CD4-positive, alpha-beta T cell treated with Interleukin-21 for 1 hour (primary cell): ENCODE measurements at regions not wholly inside any gene's neighbourhood (a gene's known extent, or its start where the extent isn't known, plus 50 kb on each side); places are given as distances from the start of the nearest gene placed in this dataset.
"Not testable (repeated sequence)": the region's sequence is repeated elsewhere in the genome, so short reads cannot be mapped to it uniquely, and the experiment has no call there.

Source experiments
- DNase-seq: peaks from one replicate; pipeline ENCODE4 v3.0.0-alpha.2; 2020

GRCh38 chr10:45564303-45564959 is 108.1 kb downstream of the ZFAND4 start:
- no peak for DNase-seq

DNA sequence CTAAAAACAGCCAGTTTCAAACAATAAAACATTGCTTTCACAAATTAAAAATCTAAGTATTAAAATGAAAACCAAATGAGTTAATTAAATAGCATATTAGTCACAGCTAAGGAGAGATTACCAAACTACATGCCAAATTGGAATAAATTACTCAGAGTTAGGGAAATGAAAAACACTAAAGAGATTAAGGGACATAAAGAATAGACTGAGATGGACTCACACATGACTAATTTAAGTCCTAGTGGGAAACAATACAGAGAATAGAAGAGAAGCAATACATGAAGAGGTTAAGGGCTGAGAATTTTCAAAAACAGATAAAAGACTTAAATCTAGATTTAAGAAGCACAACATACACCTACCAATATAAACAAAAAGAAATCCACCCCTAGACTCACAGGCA is 110.6 kb downstream of the ZFAND4 start:
- no peak for DNase-seq

- DNase-seq = no peak
Observed at GRCh38 chr10:45560262-45560661, 112.3 kb downstream of the ZFAND4 start.

DNA sequence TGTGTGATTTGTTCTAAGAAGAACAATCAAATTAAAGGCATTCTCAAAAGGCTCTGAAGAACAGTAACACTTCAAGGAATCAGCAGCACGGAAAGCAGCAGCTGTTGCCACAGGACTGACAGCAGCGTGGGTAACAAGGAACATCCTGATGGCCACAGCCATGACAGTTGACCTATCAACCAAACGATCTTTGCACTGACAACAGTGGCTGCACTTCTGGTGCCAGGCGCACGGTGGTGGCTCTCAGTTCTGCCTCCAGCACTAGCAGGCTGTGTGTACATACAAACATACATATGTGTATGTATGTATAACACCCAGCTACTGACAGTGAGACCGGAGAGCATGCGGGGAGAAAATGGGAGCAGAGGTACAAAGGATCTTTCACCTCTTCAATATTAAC is 114.1 kb downstream of the ZFAND4 start:
- no peak for DNase-seq

GRCh38 chr10:45557275-45557905 is 115.2 kb downstream of the ZFAND4 start:
- DNase-seq = peak; percentile 35

- DNase-seq = no peak
Observed at GRCh38 chr10:45555795-45556194, 116.8 kb downstream of the ZFAND4 start.

- DNase-seq = not testable (repeated sequence)
Observed at GRCh38 chr10:45555332-45555731, 117.2 kb downstream of the ZFAND4 start.

DNA sequence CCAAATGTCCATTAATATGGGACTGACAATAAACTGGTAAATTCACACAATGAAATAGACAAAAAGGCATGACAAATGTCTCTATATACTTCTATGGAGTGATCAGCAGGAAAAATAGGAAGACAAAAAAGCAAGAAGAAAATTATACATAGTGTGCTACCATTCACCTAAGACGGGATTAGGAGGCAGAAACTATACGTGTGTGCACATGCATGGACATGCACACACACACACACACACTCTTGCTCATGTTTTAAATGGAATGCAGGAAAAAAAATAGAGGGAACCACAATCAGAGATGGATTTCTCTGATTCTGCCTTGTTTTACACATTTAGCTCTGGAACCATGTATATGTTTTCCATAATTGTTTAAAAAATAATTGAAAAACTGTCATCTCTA is 119.0 kb downstream of the ZFAND4 start:
- no peak for DNase-seq

DNA sequence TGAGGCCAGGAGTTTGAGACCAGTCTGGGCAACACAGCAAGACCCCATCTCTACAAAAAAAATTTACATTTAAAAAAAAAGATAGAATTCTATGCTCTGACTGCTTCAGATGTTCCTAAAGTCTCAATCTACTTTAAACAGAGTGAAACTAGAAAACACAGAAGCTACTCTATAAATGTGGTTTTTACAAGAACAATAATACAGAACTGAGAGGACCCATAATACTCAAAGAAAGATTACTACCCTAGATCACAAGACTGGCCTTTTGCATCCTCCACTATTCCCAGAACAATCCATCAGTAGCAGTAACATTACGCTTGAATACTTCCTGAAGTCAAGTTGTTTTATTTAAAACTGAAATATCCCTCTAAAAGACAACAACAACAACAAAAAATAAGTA is 119.4 kb downstream of the ZFAND4 start:
- no peak for DNase-seq

GRCh38 chr10:45552476-45552875 is 120.1 kb downstream of the ZFAND4 start:
- DNase-seq = no peak

- no peak for DNase-seq
Observed at GRCh38 chr10:45550903-45551786, 121.4 kb downstream of the ZFAND4 start.

- no peak for DNase-seq
Observed at GRCh38 chr10:45548068-45548467, 124.5 kb downstream of the ZFAND4 start.

GRCh38 chr10:45547207-45547606 is 125.4 kb downstream of the ZFAND4 start:
- no peak for DNase-seq

- no peak for DNase-seq
Observed at GRCh38 chr10:45545150-45545549, 127.4 kb downstream of the ZFAND4 start.

GRCh38 chr10:45544191-45544590 is 128.4 kb downstream of the ZFAND4 start:
- no peak for DNase-seq

DNA sequence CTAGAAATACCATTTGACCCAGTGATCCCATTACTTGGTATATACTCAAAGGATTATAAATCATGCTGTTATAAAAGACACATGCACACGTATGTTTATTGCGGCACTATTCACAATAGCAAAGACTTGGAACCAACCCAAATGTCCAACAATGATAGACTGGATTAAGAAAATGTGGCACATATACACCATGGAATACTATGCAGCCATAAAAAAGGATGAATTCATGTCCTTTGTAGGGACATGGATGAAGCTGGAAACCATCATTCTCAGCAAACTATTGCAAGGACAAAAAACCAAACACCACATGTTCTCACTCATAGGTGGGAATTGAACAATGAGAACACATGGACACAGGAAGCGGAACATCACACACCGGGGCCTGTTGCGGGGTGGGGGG is 131.5 kb downstream of the ZFAND4 start:
- not testable (repeated sequence) for DNase-seq

GRCh38 chr10:45540589-45540988 is 132.0 kb downstream of the ZFAND4 start:
- DNase-seq = not testable (repeated sequence)

DNA sequence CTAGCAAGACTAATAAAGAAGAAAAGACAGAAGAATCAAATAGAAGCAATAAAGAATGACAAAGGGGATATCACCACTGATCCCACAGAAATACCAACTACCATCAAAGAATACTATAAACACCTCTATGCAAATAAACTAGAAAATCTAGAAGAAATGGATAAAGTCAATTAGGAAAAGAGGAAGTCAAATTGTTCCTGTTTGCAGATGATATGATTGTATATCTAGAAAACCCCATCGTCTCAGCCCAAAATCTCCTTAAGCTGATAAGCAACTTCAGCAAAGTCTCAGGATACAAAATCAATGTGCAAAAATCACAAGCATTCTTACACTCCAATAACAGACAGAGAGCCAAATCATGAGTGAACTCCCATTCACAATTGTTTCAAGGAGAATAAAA is 133.0 kb downstream of the ZFAND4 start:
- not testable (repeated sequence) for DNase-seq

GRCh38 chr10:45534572-45534971 is 138.0 kb downstream of the ZFAND4 start:
- DNase-seq = no peak

DNA sequence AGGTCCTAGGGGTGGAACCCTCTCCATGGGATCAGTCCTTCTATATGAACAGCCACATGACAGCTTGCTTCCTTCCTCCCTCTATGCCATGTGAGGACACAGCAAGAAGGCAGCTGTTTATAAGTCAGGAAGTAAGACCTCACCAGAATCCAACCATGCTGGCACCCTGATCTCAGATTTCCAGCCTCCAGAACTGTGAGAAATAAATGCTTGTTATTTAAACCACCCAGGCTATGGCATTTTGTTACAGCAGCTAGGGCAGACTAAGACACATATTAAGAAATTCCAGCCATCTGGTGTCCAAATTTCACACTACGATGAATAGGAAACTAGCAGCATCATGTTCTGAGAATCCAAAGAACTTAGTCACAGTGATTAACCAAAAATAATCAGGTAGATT is 140.1 kb downstream of the ZFAND4 start:
- DNase-seq = no peak

DNA sequence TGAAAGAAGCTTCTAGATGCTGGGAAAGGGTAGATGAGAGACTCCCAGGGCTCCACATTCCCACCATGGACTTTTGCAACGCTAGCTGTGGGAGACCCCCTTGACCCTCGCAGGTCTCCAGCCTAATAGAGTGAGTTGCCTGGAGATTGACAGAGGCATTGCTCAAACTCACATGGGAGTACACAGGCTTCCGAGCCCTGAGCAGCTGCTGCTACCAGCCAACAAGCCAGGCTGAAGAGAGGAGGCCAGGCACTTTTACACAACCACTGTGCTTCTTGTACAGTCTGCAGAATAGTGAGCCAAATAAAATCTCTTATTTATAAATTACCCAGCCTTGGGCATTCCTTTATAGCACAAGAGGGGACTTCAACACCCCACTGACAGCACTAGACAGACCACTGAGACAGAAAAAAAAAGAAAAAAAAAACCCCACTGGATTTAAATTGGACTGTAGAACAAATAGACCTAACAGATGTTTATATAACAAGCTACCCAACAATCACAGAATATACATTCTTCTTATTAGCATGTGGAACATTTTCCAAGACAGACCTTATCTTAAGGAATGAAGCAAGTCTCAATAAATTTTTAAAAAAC is 146.2 kb downstream of the ZFAND4 start:
- DNase-seq = no peak

- DNase-seq = no peak
Observed at GRCh38 chr10:45520476-45520875, 146.5 kb downstream of the ALOX5 start.

DNA sequence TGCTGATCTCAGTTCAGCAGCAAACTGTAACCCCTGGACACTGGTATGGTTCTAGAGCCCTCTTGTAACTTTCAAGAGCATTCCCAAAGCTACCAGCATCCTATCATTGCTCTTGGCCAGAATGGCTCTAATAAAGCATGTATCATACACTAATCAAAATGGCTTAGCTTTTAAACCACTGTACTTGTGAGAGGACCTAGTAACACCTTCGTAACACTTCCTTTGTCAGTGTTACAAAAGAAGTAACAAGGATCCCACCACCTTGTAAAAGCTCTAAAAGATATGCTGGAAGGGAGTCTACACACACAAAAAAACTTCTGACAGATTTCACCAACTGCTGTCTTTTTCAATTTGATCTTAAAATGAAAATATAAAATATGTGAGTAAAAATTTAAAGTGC is 144.7 kb downstream of the ALOX5 start:
- no peak for DNase-seq

DNA sequence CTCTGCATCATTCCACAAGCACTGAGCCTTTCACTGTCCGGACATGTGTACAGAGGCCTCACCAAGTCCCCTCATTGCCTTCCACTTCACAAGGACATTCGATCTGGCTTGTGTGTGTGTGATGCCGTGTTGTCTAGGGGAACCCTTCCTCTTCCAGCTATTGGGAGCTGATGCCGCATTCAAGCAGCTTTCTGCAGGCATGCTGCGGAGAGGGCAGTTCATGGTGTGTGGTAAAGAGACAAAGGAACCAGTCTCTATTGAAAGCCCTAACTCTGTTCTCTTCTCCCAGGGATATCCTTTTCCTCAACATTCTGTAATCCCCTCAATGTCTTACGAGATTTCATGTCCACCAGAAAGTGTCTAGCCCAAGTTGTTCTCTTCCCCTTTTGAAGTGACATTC is 141.6 kb downstream of the ALOX5 start:
- no peak for DNase-seq
